IMR-90 (cell line): ENCODE measurements at regions not wholly inside any gene's neighbourhood (a gene's known extent, or its start where the extent isn't known, plus 50 kb on each side); places are given as distances from the start of the nearest gene placed in this dataset.

ENCODE experiments used
- ATAC-seq: fragments of 200-7000 bp; cut with Tn5 transposase; 2 replicates; pipeline ENCODE4 v1.9.1; 2020; ENCODE audit warnings: low read depth, mild to moderate bottlenecking, moderate library complexity
- BruUV-seq: library from RNA; stranded (reverse); fragments of 400-500 nt; replicated peaks from 2 replicates; lab custom pipeline; 2021; lab: Mats Ljungman, UMichigan
- CTCF ChIA-PET: fragments of 300-600 bp; formaldehyde crosslinking; extraction: SDS; loops from one replicate; lab custom pipeline; 2021; ENCODE audit warnings: antibody characterized with exemption; lab: Yijun Ruan, JAX
- POLR2A ChIA-PET: fragments of 300-600 bp; sonication (Branson Sonifier 250); formaldehyde crosslinking; loops from one replicate; lab custom pipeline; 2022; ENCODE audit warnings: antibody characterized with exemption; ENCODE audit not compliant: unreplicated experiment; lab: Charles Lee
- DNase-seq: peaks from one replicate; pipeline ENCODE4 v3.0.0; 2013
- H2AFZ ChIP-seq: replicated peaks from 2 replicates; pipeline ENCODE3; 2013; ENCODE audit warnings: low read length, mild to moderate bottlenecking; ENCODE audit not compliant: poor library complexity
- H2AK5ac ChIP-seq: 2 replicates; pipeline ENCODE4 v1.6.1; 2013; ENCODE audit warnings: low read depth, low read length, inconsistent platforms
- H2AK9ac ChIP-seq: replicated peaks from 2 replicates; pipeline ENCODE3; 2013; ENCODE audit warnings: mild to moderate bottlenecking, low read depth, low read length, moderate library complexity; ENCODE audit not compliant: poor library complexity
- H2BK120ac ChIP-seq: 2 replicates; pipeline ENCODE4 v1.6.1; 2013; ENCODE audit warnings: low read depth, low read length, inconsistent platforms
- H2BK15ac ChIP-seq: 3 replicates; pipeline ENCODE4 v1.6.1; 2013; ENCODE audit warnings: low read depth, low read length, inconsistent platforms
- H2BK20ac ChIP-seq: 2 replicates; pipeline ENCODE4 v1.6.1; 2013; ENCODE audit warnings: low read depth, mild to moderate bottlenecking, inconsistent platforms, low read length, moderate library complexity
- H2BK5ac ChIP-seq: 2 replicates; pipeline ENCODE4 v1.6.1; 2013; ENCODE audit warnings: mild to moderate bottlenecking, low read depth, low read length, inconsistent platforms; ENCODE audit not compliant: poor library complexity, severe bottlenecking
- H3K14ac ChIP-seq: replicated peaks from 2 replicates; pipeline ENCODE4 v1.6.1; 2013; ENCODE audit warnings: low read depth, low read length, inconsistent platforms
- H3K18ac ChIP-seq: 2 replicates; pipeline ENCODE4 v1.6.1; 2013; ENCODE audit warnings: low read depth, low read length, control low read depth
- H3K23ac ChIP-seq: 2 replicates; pipeline ENCODE4 v1.6.1; 2013; ENCODE audit warnings: low read depth, low read length, inconsistent platforms
- H3K27ac ChIP-seq: 2 replicates; pipeline ENCODE4 v1.5.1; 2013; ENCODE audit warnings: mild to moderate bottlenecking, control low read depth, low read length; ENCODE audit not compliant: insufficient read depth
- H3K27me3 ChIP-seq: 2 replicates; pipeline ENCODE4 v1.6.1; 2013; ENCODE audit warnings: low read length; ENCODE audit not compliant: control insufficient read depth, insufficient read depth
- H3K36me3 ChIP-seq: 2 replicates; pipeline ENCODE4 v1.6.1; 2013; ENCODE audit warnings: low read length, mixed read lengths; ENCODE audit not compliant: control insufficient read depth, insufficient read depth
- H3K4ac ChIP-seq: 2 replicates; pipeline ENCODE4 v1.6.1; 2013; ENCODE audit warnings: low read depth, low read length, inconsistent platforms
- H3K4me1 ChIP-seq: 2 replicates; pipeline ENCODE4 v1.6.1; 2013; ENCODE audit warnings: low read length, mixed read lengths; ENCODE audit not compliant: control insufficient read depth, insufficient read depth
- H3K4me2 ChIP-seq: 2 replicates; pipeline ENCODE4 v1.6.1; 2013; ENCODE audit warnings: low read depth, mild to moderate bottlenecking, control low read depth, low read length, moderate library complexity
- H3K4me3 ChIP-seq: 2 replicates; pipeline ENCODE4 v1.5.1; 2013; ENCODE audit warnings: low read depth, mild to moderate bottlenecking, control low read depth, low read length, moderate library complexity; ENCODE audit not compliant: insufficient read depth
- H3K56ac ChIP-seq: 2 replicates; pipeline ENCODE4 v1.6.1; 2013; ENCODE audit warnings: low read length, inconsistent platforms; ENCODE audit not compliant: insufficient read depth; ENCODE audit errors: extremely low read depth
- H3K79me1 ChIP-seq, 2 experiments: 2 replicates each; pipeline ENCODE4 v1.6.1; 2013; ENCODE audit warnings: low read length in 2 of 2, inconsistent platforms in 1 of 2, low read depth in 1 of 2
- H3K9ac ChIP-seq: 2 replicates; pipeline ENCODE4 v1.6.1; 2013; ENCODE audit warnings: low read depth, low read length, control low read depth
- H3K9me1 ChIP-seq: 2 replicates; pipeline ENCODE4 v1.6.1; 2013; ENCODE audit warnings: low read length, inconsistent platforms; ENCODE audit not compliant: insufficient read depth
- H3K9me3 ChIP-seq: 2 replicates; pipeline ENCODE4 v1.6.1; 2013; ENCODE audit warnings: low read length; ENCODE audit not compliant: control insufficient read depth, insufficient read depth
- H4K20me1 ChIP-seq: 2 replicates; pipeline ENCODE4 v1.6.1; 2013; ENCODE audit warnings: low read length, inconsistent platforms; ENCODE audit not compliant: insufficient read depth
- H4K5ac ChIP-seq: 2 replicates; pipeline ENCODE4 v1.6.1; 2013; ENCODE audit warnings: mild to moderate bottlenecking, low read depth, low read length, control low read depth
- H4K8ac ChIP-seq, 2 experiments: 2 replicates each; pipeline ENCODE4 v1.6.1; 2013; ENCODE audit warnings: low read depth in 2 of 2, low read length in 2 of 2, control low read depth in 1 of 2, inconsistent platforms in 1 of 2
- H4K91ac ChIP-seq: 2 replicates; pipeline ENCODE4 v1.6.1; 2013; ENCODE audit warnings: low read depth, low read length, inconsistent platforms; ENCODE audit not compliant: insufficient read depth
- BHLHE40 ChIP-seq: fragments of 150-350 bp; IDR thresholded peaks from 2 replicates; pipeline ENCODE4 v1.6.1; 2016; ENCODE audit warnings: mild to moderate bottlenecking, low read depth, low read length
- CHD1 ChIP-seq: IDR thresholded peaks from 2 replicates; pipeline ENCODE4 v1.6.1; 2012; ENCODE audit warnings: low read depth, low read length, improper control_type of control experiment
- FOS ChIP-seq: fragments of 150-350 bp; IDR thresholded peaks from 2 replicates; pipeline ENCODE4 v1.6.1; 2016; ENCODE audit warnings: low read depth, low read length
- MXI1 ChIP-seq: IDR thresholded peaks from 2 replicates; pipeline ENCODE4 v1.6.1; 2012; ENCODE audit warnings: low read depth, mild to moderate bottlenecking, low read length, moderate library complexity, borderline replicate concordance
- NFE2L2 ChIP-seq: fragments of 150-350 bp; IDR thresholded peaks from 2 replicates; pipeline ENCODE4 v1.6.1; 2016; ENCODE audit warnings: low read depth, mild to moderate bottlenecking, low read length
- POLR2A ChIP-seq: IDR thresholded peaks from 2 replicates; pipeline ENCODE4 v1.6.1; 2012; ENCODE audit warnings: mild to moderate bottlenecking, low read depth, low read length
- RAD21 ChIP-seq: IDR thresholded peaks from 2 replicates; pipeline ENCODE4 v1.6.1; 2012; ENCODE audit warnings: low read length, improper control_type of control experiment
- RCOR1 ChIP-seq: IDR thresholded peaks from 2 replicates; pipeline ENCODE4 v1.6.1; 2012; ENCODE audit warnings: mild to moderate bottlenecking, low read length, improper control_type of control experiment; ENCODE audit not compliant: insufficient replicate concordance
- RFX5 ChIP-seq: IDR thresholded peaks from 2 replicates; pipeline ENCODE4 v1.8.0; 2012; ENCODE audit warnings: low read depth, mild to moderate bottlenecking, low read length, moderate library complexity
- SMC3 ChIP-seq: fragments of 150-350 bp; IDR thresholded peaks from 2 replicates; pipeline ENCODE4 v1.6.1; 2016; ENCODE audit warnings: low read depth, mild to moderate bottlenecking, antibody characterized with exemption, low read length, moderate library complexity
- WGBS, 2 experiments: methylation state at CpG; one replicate each; pipeline versions ENCODE4 v1.1.5 to v1.1.7; 2013; ENCODE audit warnings: missing lambda C conversion rate in 2 of 2; ENCODE audit not compliant: insufficient read length in 1 of 2; ENCODE audit errors: extremely low coverage in 2 of 2; 5-methylcytosine and 5-hydroxymethylcytosine counted together
- dilution Hi-C: fragments of 300-500 bp; cut with HindIII; formaldehyde crosslinking; loops from one replicate; pipeline ENCODE4 v1.14.3; 2018; ENCODE audit warnings: low sequenced_read_pairs; ENCODE audit not compliant: unreplicated experiment
- in situ Hi-C: fragments of 300-500 bp; cut with MboI; formaldehyde crosslinking; loops from 3 replicates; pipeline ENCODE4 v1.14.3; 2019; ENCODE audit warnings: low sequenced_read_pairs, inconsistent platforms, mixed read lengths
- intact Hi-C: fragments of 100-400 bp; cut with micrococcal nuclease; formaldehyde crosslinking; loops from 2 replicates; pipeline ENCODE4 v1.10.0; 2022
- TF ChIP-seq, protein P1 (sequence below): fragments of 150-350 bp; IDR thresholded peaks from 2 replicates; pipeline ENCODE4 v1.6.1; 2016; ENCODE audit warnings: low read depth, mild to moderate bottlenecking, low read length, moderate library complexity, borderline replicate concordance
- TF ChIP-seq, protein P2 (sequence below): fragments of 150-350 bp; IDR thresholded peaks from 2 replicates; pipeline ENCODE4 v1.6.1; 2017; ENCODE audit warnings: mild to moderate bottlenecking, antibody characterized with exemption, low read length, low read depth

GRCh38 chr13:39875111-39875987, 219.9 kb downstream of the COG6 start:
- H2BK5ac ChIP-seq = no peak overlapping the region
- no peaks in the 10 kb centered on the region for H3K9me1 ChIP-seq
- no peaks in the 10 kb centered on the region for H3K9me3 ChIP-seq
- no peak for TF ChIP-seq POLR2A
- TF ChIP-seq NFE2L2 = no peak
- no peak for TF ChIP-seq FOS
- no peak for TF ChIP-seq MXI1
- TF ChIP-seq BHLHE40 = no peak
- TF ChIP-seq, protein P1, sequence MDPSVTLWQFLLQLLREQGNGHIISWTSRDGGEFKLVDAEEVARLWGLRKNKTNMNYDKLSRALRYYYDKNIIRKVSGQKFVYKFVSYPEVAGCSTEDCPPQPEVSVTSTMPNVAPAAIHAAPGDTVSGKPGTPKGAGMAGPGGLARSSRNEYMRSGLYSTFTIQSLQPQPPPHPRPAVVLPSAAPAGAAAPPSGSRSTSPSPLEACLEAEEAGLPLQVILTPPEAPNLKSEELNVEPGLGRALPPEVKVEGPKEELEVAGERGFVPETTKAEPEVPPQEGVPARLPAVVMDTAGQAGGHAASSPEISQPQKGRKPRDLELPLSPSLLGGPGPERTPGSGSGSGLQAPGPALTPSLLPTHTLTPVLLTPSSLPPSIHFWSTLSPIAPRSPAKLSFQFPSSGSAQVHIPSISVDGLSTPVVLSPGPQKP = no peak
- TF ChIP-seq RAD21 = no peak
- TF ChIP-seq RFX5 = no peak
- TF ChIP-seq RCOR1 = no peak
- TF ChIP-seq, protein P2, sequence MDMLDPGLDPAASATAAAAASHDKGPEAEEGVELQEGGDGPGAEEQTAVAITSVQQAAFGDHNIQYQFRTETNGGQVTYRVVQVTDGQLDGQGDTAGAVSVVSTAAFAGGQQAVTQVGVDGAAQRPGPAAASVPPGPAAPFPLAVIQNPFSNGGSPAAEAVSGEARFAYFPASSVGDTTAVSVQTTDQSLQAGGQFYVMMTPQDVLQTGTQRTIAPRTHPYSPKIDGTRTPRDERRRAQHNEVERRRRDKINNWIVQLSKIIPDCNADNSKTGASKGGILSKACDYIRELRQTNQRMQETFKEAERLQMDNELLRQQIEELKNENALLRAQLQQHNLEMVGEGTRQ = no peak
- TF ChIP-seq CHD1 = no peak
- no peak for TF ChIP-seq SMC3
- no peaks in the 10 kb centered on the region for H3K79me1 ChIP-seq
- ATAC-seq (no peak), DNase-seq (peak; percentile 39)
- H4K20me1 ChIP-seq = no peaks in the 10 kb centered on the region
- H2BK20ac ChIP-seq = no peak overlapping the region
- in situ Hi-C loops (no loop called here), dilution Hi-C loops (no loop called here), intact Hi-C loops (no loop called here)
- no peak overlapping the region for H3K9ac ChIP-seq
- H3K27ac ChIP-seq = no peak overlapping the region
- H3K14ac ChIP-seq = no peak overlapping the region
- H3K23ac ChIP-seq = no peak overlapping the region
- H4K91ac ChIP-seq = no peak overlapping the region
- no peak overlapping the region for H3K4me2 ChIP-seq
- no peak overlapping the region for H3K4me3 ChIP-seq
- no peaks in the 10 kb centered on the region for H3K36me3 ChIP-seq
- H2BK15ac ChIP-seq = no peak overlapping the region
- H3K56ac ChIP-seq = no peak overlapping the region
- WGBS, 2 experiments = no CpG with 5 or more reads among the region's 9 CpGs
- H3K18ac ChIP-seq = peak overlapping the region; percentile 23; the same call in 1 of the 2 replicates
- POLR2A ChIA-PET = no interaction called here
- CTCF ChIA-PET = interaction anchor here (0.5 to 0.6 kb wide), 2 partner anchors 192 to 307 kb away, joined by 3 to 5 read pairs; no protein-coding TSS in a partner anchor
- BruUV-seq = no TSS peak
- no peak overlapping the region for H3K4ac ChIP-seq
- H2AK5ac ChIP-seq = no peak overlapping the region
- no peak overlapping the region for H2BK120ac ChIP-seq
- H3K4me1 ChIP-seq = peaks cover 2% of the 10 kb centered on the region; the same call in 1 of the 2 replicates
- no peak overlapping the region for H4K5ac ChIP-seq
- no peak overlapping the region for H2AK9ac ChIP-seq
- no peak overlapping the region; a peak in 1 of 4 replicates for H4K8ac ChIP-seq
- H3K27me3 ChIP-seq = no peaks in the 10 kb centered on the region
- peak overlapping the region; percentile 66 for H2AFZ ChIP-seq
